Astrocyte of the cerebellum (primary cell): ENCODE measurements at regions not wholly inside any gene's neighbourhood (a gene's known extent, or its start where the extent isn't known, plus 50 kb on each side); places are given as distances from the start of the nearest gene placed in this dataset.
A peak's percentile ranks its signal among the peaks of the same experiment; 100 is the strongest.

Experiments
- DNase-seq: peaks from one replicate; pipeline ENCODE4 v3.0.0-alpha.2; 2011; ENCODE audit warnings: low read depth
- H3K4me3 ChIP-seq: 2 replicates; pipeline ENCODE4 v1.5.1; 2011; ENCODE audit warnings: mild to moderate bottlenecking, low read depth, low read length, moderate library complexity
- in situ Hi-C: cut with HindIII; loops from 2 replicates; pipeline ENCODE4 v1.10.0; 2017; ENCODE audit warnings: low sequenced_read_pairs
- TF ChIP-seq, protein P1 (sequence below): IDR thresholded peaks from 2 replicates; pipeline ENCODE4 v1.5.1; 2012; ENCODE audit warnings: low read length, low read depth, moderate library complexity, mild to moderate bottlenecking; ENCODE audit errors: missing control alignments

DNA sequence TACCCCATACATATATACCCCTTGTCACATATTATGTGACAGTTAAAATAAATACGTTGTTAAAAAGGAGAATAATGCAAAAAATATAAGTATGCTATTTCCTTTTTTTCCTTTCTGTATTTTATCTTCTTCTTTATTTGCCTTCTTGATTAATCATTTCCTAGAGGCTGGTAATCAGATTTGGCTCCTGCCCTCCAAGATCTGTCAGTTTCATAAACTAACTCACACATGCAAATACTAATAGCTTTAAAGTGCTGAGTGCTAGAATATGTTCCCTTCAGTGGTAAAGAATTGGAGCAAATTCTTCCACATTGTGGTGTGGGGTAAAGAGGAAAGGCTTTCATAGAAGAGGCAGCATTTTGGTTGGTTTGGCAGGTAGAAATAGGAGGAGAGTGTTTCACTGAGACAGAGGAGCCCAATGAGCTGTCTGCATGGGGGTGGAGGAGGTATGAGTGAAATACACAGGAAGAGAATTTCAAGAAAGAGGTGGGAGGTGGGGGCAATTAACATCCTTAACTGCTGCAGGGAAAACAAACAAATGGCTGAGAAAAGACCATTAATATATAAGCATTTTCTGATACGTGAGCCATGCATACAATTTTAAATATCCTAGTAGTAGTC is 523.9 kb downstream of the BMP2 start:
- TF ChIP-seq, protein P1, sequence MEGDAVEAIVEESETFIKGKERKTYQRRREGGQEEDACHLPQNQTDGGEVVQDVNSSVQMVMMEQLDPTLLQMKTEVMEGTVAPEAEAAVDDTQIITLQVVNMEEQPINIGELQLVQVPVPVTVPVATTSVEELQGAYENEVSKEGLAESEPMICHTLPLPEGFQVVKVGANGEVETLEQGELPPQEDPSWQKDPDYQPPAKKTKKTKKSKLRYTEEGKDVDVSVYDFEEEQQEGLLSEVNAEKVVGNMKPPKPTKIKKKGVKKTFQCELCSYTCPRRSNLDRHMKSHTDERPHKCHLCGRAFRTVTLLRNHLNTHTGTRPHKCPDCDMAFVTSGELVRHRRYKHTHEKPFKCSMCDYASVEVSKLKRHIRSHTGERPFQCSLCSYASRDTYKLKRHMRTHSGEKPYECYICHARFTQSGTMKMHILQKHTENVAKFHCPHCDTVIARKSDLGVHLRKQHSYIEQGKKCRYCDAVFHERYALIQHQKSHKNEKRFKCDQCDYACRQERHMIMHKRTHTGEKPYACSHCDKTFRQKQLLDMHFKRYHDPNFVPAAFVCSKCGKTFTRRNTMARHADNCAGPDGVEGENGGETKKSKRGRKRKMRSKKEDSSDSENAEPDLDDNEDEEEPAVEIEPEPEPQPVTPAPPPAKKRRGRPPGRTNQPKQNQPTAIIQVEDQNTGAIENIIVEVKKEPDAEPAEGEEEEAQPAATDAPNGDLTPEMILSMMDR: no peak
- DNase-seq: no peak
- no peak overlapping the region for H3K4me3 ChIP-seq
- in situ Hi-C loops: loop anchor here (5.0 kb wide), 1 partner anchor 96 kb away; no protein-coding TSS in a partner anchor

DNA sequence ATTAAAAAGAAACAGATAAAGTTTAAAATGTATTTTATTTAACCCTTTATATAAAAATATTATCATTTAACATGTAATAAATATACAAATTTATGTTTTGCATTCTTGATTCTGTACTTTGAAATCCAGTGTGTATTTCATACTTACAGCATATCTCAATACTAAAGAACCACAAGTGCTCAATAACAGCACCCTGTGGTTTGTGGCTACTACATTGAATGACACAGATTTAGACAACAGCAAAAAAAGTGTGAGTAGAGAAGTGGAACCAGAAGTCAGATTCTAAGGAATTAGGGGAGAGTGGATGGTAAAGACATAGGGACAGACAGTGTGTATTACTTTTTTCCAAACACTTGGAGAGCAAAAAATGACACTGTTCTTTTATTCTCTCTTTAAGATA is 524.5 kb downstream of the BMP2 start:
- peak; percentile 11 for DNase-seq
- no peak overlapping the region for H3K4me3 ChIP-seq
- TF ChIP-seq, protein P1: no peak
- in situ Hi-C loops: loop anchor here (5.0 kb wide), 1 partner anchor 95 kb away; no protein-coding TSS in a partner anchor

DNA sequence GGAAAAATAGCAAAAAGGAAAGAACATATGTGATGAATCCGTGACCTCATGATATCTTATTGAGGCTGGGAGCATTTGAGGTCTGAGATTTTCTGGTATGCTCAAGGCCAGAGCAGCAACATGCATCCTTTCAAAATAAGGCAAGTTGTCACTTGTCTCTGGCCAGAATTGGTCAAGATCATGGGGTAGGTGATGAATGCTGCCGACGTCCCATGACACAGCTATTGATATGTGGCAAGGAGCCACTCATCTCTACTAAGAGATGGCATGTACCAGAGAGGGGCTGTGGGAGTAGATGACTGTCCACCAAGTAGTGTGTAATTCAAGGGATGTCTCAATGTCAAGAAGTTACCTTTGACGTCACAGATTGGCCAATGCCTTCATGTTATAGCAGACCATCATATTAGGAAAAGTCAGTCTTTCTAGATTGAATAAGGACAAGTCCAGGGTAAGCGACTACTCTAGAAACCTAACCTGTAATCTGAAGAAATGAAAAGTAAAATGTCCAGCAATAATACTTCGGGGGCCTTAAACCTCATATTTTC is 527.4 kb downstream of the BMP2 start:
- no peak for DNase-seq
- TF ChIP-seq, protein P1: no peak
- no peak overlapping the region for H3K4me3 ChIP-seq
- in situ Hi-C loops: loop anchor here (5.0 kb wide), 1 partner anchor 92 kb away; no protein-coding TSS in a partner anchor

DNA sequence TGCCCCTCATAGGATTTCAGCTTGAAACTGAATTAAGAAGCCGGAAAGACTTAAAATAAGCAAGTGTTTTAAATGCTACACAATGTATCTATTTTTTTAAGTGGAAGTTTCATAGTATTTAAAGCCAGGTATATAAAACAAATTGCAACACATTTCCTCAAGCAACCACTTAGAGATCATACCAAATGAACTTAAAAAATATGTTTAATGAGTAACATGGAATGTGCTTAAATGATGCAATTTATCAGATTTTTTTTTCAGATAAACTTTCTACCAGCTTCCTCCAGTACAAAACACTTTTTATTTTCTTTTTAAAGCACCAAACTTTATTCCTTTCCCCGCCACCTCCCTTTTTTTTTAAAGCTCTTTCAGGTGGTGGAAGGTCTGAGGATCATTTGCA is 534.3 kb downstream of the BMP2 start:
- H3K4me3 ChIP-seq: no peak overlapping the region
- TF ChIP-seq, protein P1: no peak
- DNase-seq: no peak
- in situ Hi-C loops: no loop called here

DNA sequence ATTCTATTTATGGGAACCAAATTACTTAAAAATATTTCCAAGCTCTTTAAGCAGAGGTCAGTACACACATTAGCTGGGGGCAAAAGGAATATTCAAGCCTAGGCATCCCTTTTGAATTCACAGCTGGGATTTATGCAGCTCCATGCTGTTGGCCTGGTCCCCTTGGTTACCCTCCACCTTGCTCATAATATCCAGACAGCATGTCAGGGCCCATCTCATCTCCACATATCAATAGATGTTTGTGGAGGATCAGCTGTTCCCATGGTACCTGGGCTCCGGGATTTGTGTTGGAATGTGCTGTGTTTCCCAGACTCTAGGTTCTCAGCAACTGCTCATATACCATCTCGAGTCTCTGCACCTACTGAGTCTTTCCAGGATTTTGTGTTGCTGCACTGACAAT is 534.8 kb downstream of the BMP2 start:
- TF ChIP-seq, protein P1: no peak
- H3K4me3 ChIP-seq: no peak overlapping the region
- in situ Hi-C loops: no loop called here
- no peak for DNase-seq

DNA sequence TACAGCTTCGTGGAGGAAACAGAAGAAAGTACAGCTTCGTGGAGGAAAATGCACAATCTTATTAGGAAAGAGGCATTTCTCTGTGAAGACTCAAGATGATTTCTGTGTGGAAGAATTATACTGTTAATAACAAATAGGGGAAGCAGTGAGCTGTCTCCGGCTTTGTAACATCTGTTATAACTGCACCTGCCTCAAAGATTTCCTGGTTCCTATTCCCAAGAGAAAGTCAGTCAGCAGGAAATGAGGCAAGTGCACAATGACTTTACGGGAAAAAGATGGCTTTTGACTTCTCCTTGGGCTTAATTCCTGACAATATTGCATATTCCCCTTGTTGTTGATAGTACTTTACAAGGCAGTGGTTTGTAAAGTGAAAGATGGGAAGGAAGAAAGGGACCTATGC is 538.5 kb downstream of the BMP2 start:
- H3K4me3 ChIP-seq: no peak overlapping the region
- TF ChIP-seq, protein P1: no peak
- no peak for DNase-seq
- in situ Hi-C loops: no loop called here
